OCI-LY3 (cell line): ENCODE measurements at regions not wholly inside any gene's neighbourhood (a gene's known extent, or its start where the extent isn't known, plus 50 kb on each side); places are given as distances from the start of the nearest gene placed in this dataset.

Source experiments
- H2AFZ ChIP-seq: fragments of 200-600, 300-600 bp; shearing (Covaris generic); 2 replicates; pipeline ENCODE4 v1.6.0; 2014; ENCODE audit warnings: antibody characterized with exemption, low read depth, low read length
- H3K27ac ChIP-seq: fragments of 200-600, 300-600 bp; sonication (generic); 2 replicates; pipeline ENCODE4 v1.5.1; 2014; ENCODE audit warnings: mild to moderate bottlenecking, low read length, moderate library complexity, mixed read lengths
- H3K27me3 ChIP-seq: fragments of 200-600, 300-600 bp; sonication (generic); 2 replicates; pipeline ENCODE4 v1.6.1; 2014; ENCODE audit warnings: low read depth, low read length, mixed read lengths
- H3K36me3 ChIP-seq: fragments of 200-600, 300-600 bp; sonication (generic); replicated peaks from 2 replicates; pipeline ENCODE3; 2014; ENCODE audit warnings: low read depth, low read length, mixed read lengths
- H3K4me1 ChIP-seq: fragments of 300-600, 200-600 bp; sonication (generic); 2 replicates; pipeline ENCODE4 v1.6.1; 2014; ENCODE audit warnings: low read length, mixed read lengths
- H3K4me2 ChIP-seq: fragments of 200-600, 300-600 bp; sonication (generic); 2 replicates; pipeline ENCODE4 v1.6.1; 2014; ENCODE audit warnings: low read length, mixed read lengths
- H3K4me3 ChIP-seq: fragments of 300-600, 200-600 bp; sonication (generic); 2 replicates; pipeline ENCODE4 v1.5.1; 2014; ENCODE audit warnings: antibody characterized with exemption, mild to moderate bottlenecking, low read length, moderate library complexity
- H3K79me2 ChIP-seq: fragments of 300-600, 200-600 bp; shearing (Covaris generic); 2 replicates; pipeline ENCODE4 v1.6.1; 2014; ENCODE audit warnings: mild to moderate bottlenecking, low read length, mixed read lengths
- H3K9ac ChIP-seq: fragments of 300-600, 200-600 bp; shearing (Covaris generic); 2 replicates; pipeline ENCODE4 v1.6.0; 2014; ENCODE audit warnings: mild to moderate bottlenecking, low read length, moderate library complexity
- H3K9me3 ChIP-seq: fragments of 200-600, 300-600 bp; shearing (Covaris generic); 2 replicates; pipeline ENCODE4 v1.6.1; 2014; ENCODE audit warnings: low read length, mixed read lengths; ENCODE audit not compliant: insufficient read depth
- H4K20me1 ChIP-seq: fragments of 200-600, 300-600 bp; sonication (generic); 2 replicates; pipeline ENCODE4 v1.6.1; 2016; ENCODE audit warnings: low read length, mixed read lengths; ENCODE audit not compliant: insufficient read depth
- EZH2phosphoT487 ChIP-seq: fragments of 200-600 bp; shearing (Covaris generic); IDR thresholded peaks from 2 replicates; pipeline ENCODE4 v1.6.1; 2018; ENCODE audit warnings: antibody characterized with exemption, mixed run types, low read depth
- TF ChIP-seq, protein P1 (sequence below): fragments of 200-600, 300-600 bp; sonication (generic); IDR thresholded peaks from 2 replicates; pipeline ENCODE4 v1.5.1; 2014; ENCODE audit warnings: antibody characterized with exemption, low read length, low read depth

DNA sequence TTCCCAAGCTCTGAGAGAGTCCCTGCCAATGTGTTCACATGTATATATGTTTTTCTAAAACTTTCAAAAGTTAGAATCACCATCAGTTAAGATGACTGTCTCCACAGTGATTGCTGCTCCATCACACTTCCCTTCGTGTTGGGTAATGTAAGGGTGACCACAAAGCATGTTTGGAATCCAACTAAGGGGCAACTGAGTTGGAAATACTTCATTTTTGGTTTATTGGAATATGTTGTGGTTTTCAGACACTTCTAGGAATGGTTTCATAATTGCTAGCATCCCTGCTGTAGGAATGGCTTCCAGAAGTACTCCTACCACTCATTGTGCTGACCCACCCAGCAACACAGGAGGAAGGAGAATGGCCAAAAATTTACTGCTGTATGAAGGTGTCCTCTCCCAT lies 212.5 kb upstream of the GULP1 start:
- H3K4me3 ChIP-seq, result no peak overlapping the region
- no peaks in the 10 kb centered on the region for H4K20me1 ChIP-seq
- TF ChIP-seq EZH2phosphoT487, result no peak
- TF ChIP-seq, protein P1, sequence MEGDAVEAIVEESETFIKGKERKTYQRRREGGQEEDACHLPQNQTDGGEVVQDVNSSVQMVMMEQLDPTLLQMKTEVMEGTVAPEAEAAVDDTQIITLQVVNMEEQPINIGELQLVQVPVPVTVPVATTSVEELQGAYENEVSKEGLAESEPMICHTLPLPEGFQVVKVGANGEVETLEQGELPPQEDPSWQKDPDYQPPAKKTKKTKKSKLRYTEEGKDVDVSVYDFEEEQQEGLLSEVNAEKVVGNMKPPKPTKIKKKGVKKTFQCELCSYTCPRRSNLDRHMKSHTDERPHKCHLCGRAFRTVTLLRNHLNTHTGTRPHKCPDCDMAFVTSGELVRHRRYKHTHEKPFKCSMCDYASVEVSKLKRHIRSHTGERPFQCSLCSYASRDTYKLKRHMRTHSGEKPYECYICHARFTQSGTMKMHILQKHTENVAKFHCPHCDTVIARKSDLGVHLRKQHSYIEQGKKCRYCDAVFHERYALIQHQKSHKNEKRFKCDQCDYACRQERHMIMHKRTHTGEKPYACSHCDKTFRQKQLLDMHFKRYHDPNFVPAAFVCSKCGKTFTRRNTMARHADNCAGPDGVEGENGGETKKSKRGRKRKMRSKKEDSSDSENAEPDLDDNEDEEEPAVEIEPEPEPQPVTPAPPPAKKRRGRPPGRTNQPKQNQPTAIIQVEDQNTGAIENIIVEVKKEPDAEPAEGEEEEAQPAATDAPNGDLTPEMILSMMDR, result no peak
- no peak overlapping the region for H2AFZ ChIP-seq
- H3K4me1 ChIP-seq, result peaks cover 45% of the 10 kb centered on the region
- peaks cover 9% of the 10 kb centered on the region for H3K9me3 ChIP-seq
- H3K4me2 ChIP-seq, result peak overlapping the region; percentile 69; the same call in 1 of the 2 replicates
- no peak overlapping the region for H3K9ac ChIP-seq
- no peaks in the 10 kb centered on the region for H3K79me2 ChIP-seq
- H3K27ac ChIP-seq, result peak overlapping the region; percentile 34; the same call in 1 of the 2 replicates
- peaks cover 12% of the 10 kb centered on the region for H3K36me3 ChIP-seq
- no peaks in the 10 kb centered on the region for H3K27me3 ChIP-seq

DNA sequence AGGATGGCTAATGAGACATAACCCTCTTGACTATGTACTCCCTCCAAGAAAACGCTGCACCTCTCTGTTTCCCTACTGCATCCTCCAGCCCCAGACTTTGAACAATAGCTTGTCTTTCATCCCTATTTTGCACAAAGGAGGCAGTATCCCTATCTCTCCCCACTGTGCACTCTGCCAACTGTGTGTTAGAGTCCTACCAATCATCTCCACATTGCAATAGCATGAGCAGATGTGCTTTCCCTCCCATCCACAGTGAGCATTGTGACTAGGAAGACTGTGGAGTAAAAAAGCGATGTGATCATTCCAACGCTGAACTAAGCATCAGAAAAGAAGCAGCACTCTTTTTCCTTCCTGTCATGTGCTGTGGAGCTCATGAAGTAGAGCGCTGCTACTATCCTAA lies 206.3 kb upstream of the GULP1 start:
- Histone ChIP-seq H3K4me2 (no peak overlapping the region), H3K9me3 (no peaks in the 10 kb centered on the region), H3K36me3 (no peaks in the 10 kb centered on the region), H3K27ac (no peak overlapping the region), H3K27me3 (no peaks in the 10 kb centered on the region), H3K9ac (no peak overlapping the region), H3K4me3 (no peak overlapping the region), H2AFZ (no peak overlapping the region), H4K20me1 (no peaks in the 10 kb centered on the region), H3K4me1 (0 out of 2 replicates have a peak, but pooled peaks cover 3% of the 10 kb centered on the region), H3K79me2 (no peaks in the 10 kb centered on the region)
- TF ChIP-seq, protein P1, result no peak
- no peak for TF ChIP-seq EZH2phosphoT487

DNA sequence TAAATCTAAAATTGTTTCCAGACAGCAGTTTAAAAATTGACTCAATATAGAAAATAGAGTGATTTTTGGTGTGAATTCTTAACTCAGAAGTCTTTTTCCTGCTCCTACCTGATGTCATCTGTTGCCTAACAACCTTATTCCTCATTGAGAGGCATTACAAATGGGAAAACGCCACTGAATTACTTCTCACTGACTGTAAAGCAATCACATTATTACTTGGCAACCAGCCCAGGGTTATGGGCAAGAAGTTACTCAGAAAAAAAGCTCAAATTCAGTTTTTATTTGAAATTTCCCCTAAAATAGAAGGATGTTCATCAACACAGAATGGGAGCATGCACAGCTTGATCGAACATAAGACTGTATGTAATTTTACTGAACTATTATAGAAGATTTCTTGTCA lies 201.8 kb upstream of the GULP1 start:
- H3K36me3 ChIP-seq, result no peaks in the 10 kb centered on the region
- no peak overlapping the region for H3K27ac ChIP-seq
- H3K79me2 ChIP-seq, result no peaks in the 10 kb centered on the region
- no peaks in the 10 kb centered on the region for H3K27me3 ChIP-seq
- no peaks in the 10 kb centered on the region for H3K9me3 ChIP-seq
- H3K4me1 ChIP-seq, result no peaks in the 10 kb centered on the region
- no peaks in the 10 kb centered on the region for H4K20me1 ChIP-seq
- no peak overlapping the region for H3K4me3 ChIP-seq
- TF ChIP-seq EZH2phosphoT487, result no peak
- TF ChIP-seq, protein P1, result no peak
- H3K9ac ChIP-seq, result no peak overlapping the region
- no peak overlapping the region for H3K4me2 ChIP-seq
- no peak overlapping the region for H2AFZ ChIP-seq

DNA sequence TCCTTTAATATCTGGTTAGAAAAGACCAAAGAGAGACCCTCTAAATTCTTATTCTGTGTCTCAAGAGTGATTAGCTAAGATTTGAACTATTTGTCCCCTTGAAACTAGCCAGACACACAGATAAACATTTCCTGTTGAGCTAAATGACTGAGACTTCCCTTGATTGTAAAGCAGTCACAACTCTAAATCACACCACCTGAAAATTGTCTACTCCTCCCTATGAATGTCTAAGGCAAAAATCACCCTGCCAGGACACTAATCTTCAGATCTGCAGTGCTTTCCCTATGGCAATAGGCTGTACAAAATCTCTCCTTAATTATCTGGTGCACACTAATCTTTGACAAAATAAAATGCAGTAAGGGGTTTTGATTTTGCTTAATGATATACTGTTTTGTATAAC lies 200.5 kb upstream of the GULP1 start:
- Histone ChIP-seq H2AFZ (no peak overlapping the region), H3K36me3 (no peaks in the 10 kb centered on the region), H3K27ac (no peak overlapping the region), H3K4me3 (no peak overlapping the region), H3K79me2 (no peaks in the 10 kb centered on the region), H4K20me1 (no peaks in the 10 kb centered on the region), H3K27me3 (no peaks in the 10 kb centered on the region), H3K9ac (no peak overlapping the region), H3K9me3 (no peaks in the 10 kb centered on the region), H3K4me1 (no peaks in the 10 kb centered on the region), H3K4me2 (no peak overlapping the region)
- TF ChIP-seq EZH2phosphoT487, result no peak
- TF ChIP-seq, protein P1, result no peak
